ENCODE measurements at regions not wholly inside any gene's neighbourhood (a gene's known extent, or its start where the extent isn't known, plus 50 kb on each side); places are given as distances from the start of the nearest gene placed in this dataset.

- no peak for TF ChIP-seq CTCF (IDR thresholded peaks at IDR 0.05; ENCODE audit: low read length)
- TF ChIP-seq EZH2 (IDR thresholded peaks at IDR 0.05; ENCODE audit: borderline replicate concordance, low read length) = no peak
Measured at GRCh38 chr14:82755476-82755875, 1221.8 kb upstream of the SEL1L start.
